ENCODE measurements at regions not wholly inside any gene's neighbourhood (a gene's known extent, or its start where the extent isn't known, plus 50 kb on each side); places are given as distances from the start of the nearest gene placed in this dataset.

GRCh38 chr9:79007701-79008483, 563.9 kb upstream of the TLE4 start:
- ATAC-seq (no peak), DNase-seq (no peak)
- no peaks in the 10 kb centered on the region for H3K9me3 Mint-ChIP-seq
- H3K27ac Mint-ChIP-seq, result peak overlapping the region in 1 of 2 donors; percentile 89
- no peaks in the 10 kb centered on the region for H3K27me3 Mint-ChIP-seq
- no peaks in the 10 kb centered on the region for H3K4me1 Mint-ChIP-seq
- no peak overlapping the region for H3K4me3 Mint-ChIP-seq

- no peaks in the 10 kb centered on the region for H3K27me3 Mint-ChIP-seq
- no peaks in the 10 kb centered on the region for H3K4me1 Mint-ChIP-seq
- ATAC-seq (no peak), DNase-seq (no peak)
- H3K27ac Mint-ChIP-seq, result no peak overlapping the region
- H3K4me3 Mint-ChIP-seq, result no peak overlapping the region
- H3K9me3 Mint-ChIP-seq, result no peaks in the 10 kb centered on the region
Observed at GRCh38 chr9:79008916-79009315, 562.8 kb upstream of the TLE4 start.

GRCh38 chr9:79011461-79011860, 560.3 kb upstream of the TLE4 start:
- no peaks in the 10 kb centered on the region for H3K27me3 Mint-ChIP-seq
- peaks cover 0 to 3% of the 10 kb centered on the region in 2 donors for H3K9me3 Mint-ChIP-seq
- no peak overlapping the region for H3K27ac Mint-ChIP-seq
- DNase-seq (no peak), ATAC-seq (no peak)
- H3K4me1 Mint-ChIP-seq, result no peaks in the 10 kb centered on the region
- no peak overlapping the region for H3K4me3 Mint-ChIP-seq

GRCh38 chr9:79012561-79012960, 559.2 kb upstream of the TLE4 start:
- Mint-ChIP-seq H3K27me3 (no peaks in the 10 kb centered on the region), H3K4me1 (no peaks in the 10 kb centered on the region), H3K9me3 (peaks cover 0 to 3% of the 10 kb centered on the region in 2 donors), H3K4me3 (no peak overlapping the region), H3K27ac (peak overlapping the region in 1 of 2 donors; percentile 75)
- no peak for ATAC-seq
- no peak for DNase-seq

DNA sequence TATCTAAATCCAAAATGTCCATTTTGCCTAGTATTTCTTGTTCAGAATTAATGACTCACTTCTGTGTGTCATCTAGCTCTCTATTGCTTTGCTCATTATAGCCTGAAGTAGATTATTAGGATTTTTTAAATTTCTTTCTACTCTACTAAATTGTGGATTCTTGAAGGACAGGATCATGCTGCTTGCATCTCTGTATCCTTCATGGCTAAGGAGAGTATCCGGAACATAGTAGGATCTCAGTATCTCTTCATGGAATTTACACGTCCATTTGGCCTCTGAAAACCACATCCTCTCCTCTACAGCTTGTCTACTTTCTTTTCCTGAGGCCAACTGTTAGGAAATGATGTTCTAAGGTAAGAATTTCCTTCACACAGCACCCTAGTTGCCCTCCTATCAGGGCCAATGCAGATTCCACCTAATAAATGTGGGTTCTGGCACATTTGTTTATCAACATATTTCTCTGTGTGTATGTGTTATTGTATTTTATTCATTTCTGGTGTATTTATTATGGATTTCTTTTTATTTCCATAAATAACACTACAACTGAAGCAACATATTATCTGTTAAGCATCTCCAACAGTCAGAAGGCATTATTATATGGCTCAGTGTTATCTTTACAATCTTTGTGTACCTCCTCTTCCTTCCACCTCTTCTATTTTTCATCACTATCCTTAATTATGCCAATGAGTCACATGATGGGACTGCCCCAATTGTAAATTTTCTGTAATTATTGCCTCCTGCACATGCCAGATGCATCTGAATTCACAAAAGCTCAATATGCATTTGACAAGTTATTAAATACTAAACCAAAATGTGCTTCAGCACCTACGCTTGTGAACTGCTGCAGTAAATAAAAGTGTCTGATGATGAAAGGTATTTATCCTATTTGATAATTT, 557.8 kb upstream of the TLE4 start:
- H3K27ac Mint-ChIP-seq, result peak overlapping the region in 1 of 2 donors; percentile 87
- ATAC-seq (no peak), DNase-seq (no peak)
- H3K4me1 Mint-ChIP-seq, result no peaks in the 10 kb centered on the region
- peaks cover 0 to 3% of the 10 kb centered on the region in 2 donors for H3K9me3 Mint-ChIP-seq
- H3K27me3 Mint-ChIP-seq, result no peaks in the 10 kb centered on the region
- H3K4me3 Mint-ChIP-seq, result no peak overlapping the region

GRCh38 chr9:79014929-79015699, 556.7 kb upstream of the TLE4 start:
- no peak overlapping the region for H3K27ac Mint-ChIP-seq
- H3K9me3 Mint-ChIP-seq, result peaks cover 0 to 3% of the 10 kb centered on the region in 2 donors
- H3K27me3 Mint-ChIP-seq, result no peaks in the 10 kb centered on the region
- no peaks in the 10 kb centered on the region for H3K4me1 Mint-ChIP-seq
- no peak for ATAC-seq
- H3K4me3 Mint-ChIP-seq, result no peak overlapping the region
- DNase-seq, result no peak

DNA sequence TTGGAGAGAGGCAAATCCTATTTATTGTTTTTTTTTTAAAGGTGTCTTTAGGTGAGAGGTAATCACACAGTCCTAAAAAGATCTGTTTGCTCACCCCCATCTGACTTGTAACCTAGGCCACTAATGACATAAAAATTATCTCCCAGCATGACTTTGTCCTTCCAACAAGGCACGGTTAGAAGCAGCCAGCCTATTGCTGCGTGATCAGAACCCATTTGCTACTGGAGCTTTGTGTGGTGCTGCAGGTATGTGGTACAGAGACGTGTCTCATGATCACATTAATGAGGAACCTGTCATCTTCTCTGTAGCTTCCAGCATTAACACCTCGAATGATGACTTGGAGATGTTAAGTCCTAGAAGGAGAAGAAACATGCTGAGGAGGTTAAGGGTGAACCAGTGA, 555.8 kb upstream of the TLE4 start:
- no peak overlapping the region for H3K27ac Mint-ChIP-seq
- peaks cover 0 to 3% of the 10 kb centered on the region in 2 donors for H3K9me3 Mint-ChIP-seq
- no peaks in the 10 kb centered on the region for H3K4me1 Mint-ChIP-seq
- H3K27me3 Mint-ChIP-seq, result no peaks in the 10 kb centered on the region
- DNase-seq (no peak), ATAC-seq (no peak)
- H3K4me3 Mint-ChIP-seq, result no peak overlapping the region

GRCh38 chr9:79020276-79020675, 551.5 kb upstream of the TLE4 start:
- ATAC-seq (no peak), DNase-seq (no peak)
- H3K9me3 Mint-ChIP-seq, result no peaks in the 10 kb centered on the region
- H3K27me3 Mint-ChIP-seq, result no peaks in the 10 kb centered on the region
- no peak overlapping the region for H3K27ac Mint-ChIP-seq
- H3K4me1 Mint-ChIP-seq, result no peaks in the 10 kb centered on the region
- H3K4me3 Mint-ChIP-seq, result no peak overlapping the region

GRCh38 chr9:79021084-79021483, 550.7 kb upstream of the TLE4 start:
- Mint-ChIP-seq H3K4me1 (no peaks in the 10 kb centered on the region), H3K27me3 (peaks cover 2% of the 10 kb centered on the region), H3K27ac (no peak overlapping the region), H3K4me3 (no peak overlapping the region), H3K9me3 (no peaks in the 10 kb centered on the region)
- ATAC-seq (no peak), DNase-seq (no peak)

GRCh38 chr9:79023134-79023580, 548.6 kb upstream of the TLE4 start:
- Mint-ChIP-seq H3K4me3 (no peak overlapping the region), H3K27me3 (peaks cover 7% of the 10 kb centered on the region), H3K4me1 (no peaks in the 10 kb centered on the region), H3K27ac (no peak overlapping the region), H3K9me3 (no peaks in the 10 kb centered on the region)
- no peak for ATAC-seq
- DNase-seq, result no peak

DNA sequence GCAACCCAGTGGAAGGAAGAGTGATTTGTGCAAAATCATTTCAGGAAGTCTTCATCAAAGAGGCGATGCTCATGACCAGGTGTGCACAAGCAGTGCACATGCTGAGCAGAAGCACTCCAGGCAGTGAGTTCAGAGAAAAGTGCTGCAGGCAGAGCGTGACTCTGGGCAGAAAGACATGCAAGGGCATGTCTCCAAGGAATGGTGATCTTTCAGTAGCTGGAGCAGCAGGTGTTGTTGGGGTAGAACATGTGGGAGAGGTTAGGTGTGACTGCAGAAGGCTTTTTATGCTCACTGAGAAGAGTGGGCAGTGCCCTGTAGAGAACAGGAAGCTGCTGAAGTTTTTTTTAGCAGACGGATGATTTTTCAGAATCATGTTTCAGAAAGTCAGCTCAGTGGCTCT, 545.4 kb upstream of the TLE4 start:
- DNase-seq, result no peak
- Mint-ChIP-seq H3K4me3 (no peak overlapping the region), H3K27me3 (peaks cover 7% of the 10 kb centered on the region), H3K4me1 (no peaks in the 10 kb centered on the region), H3K27ac (peak overlapping the region in 1 of 2 donors; percentile 0), H3K9me3 (no peaks in the 10 kb centered on the region)
- ATAC-seq, result no peak

- Mint-ChIP-seq H3K27ac (no peak overlapping the region), H3K4me3 (no peak overlapping the region), H3K27me3 (peaks cover 7% of the 10 kb centered on the region), H3K9me3 (no peaks in the 10 kb centered on the region), H3K4me1 (no peaks in the 10 kb centered on the region)
- ATAC-seq, result no peak
- no peak for DNase-seq
Observed at GRCh38 chr9:79028101-79028500, 543.7 kb upstream of the TLE4 start.

DNA sequence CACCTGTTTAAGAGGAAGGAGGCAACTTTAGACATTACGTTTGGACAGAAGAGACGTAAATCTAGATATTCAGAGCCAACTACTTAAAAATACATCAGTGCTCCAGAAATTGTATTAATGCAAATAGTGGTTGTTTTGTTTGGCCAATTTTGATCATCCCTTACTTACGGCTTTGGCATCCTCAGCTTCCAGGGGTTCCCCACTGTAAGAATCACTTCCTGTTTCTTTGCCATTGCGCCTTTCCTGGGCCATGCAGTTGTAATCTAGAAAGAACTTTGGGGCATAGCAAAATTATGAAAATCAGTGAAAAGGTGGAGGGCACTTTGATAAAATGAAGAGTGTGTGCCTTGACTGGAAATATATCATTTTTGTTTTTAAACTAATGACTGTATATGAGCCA, 537.2 kb upstream of the TLE4 start:
- ATAC-seq (no peak), DNase-seq (no peak)
- H3K9me3 Mint-ChIP-seq, result no peaks in the 10 kb centered on the region
- no peak overlapping the region for H3K27ac Mint-ChIP-seq
- H3K4me3 Mint-ChIP-seq, result no peak overlapping the region
- H3K27me3 Mint-ChIP-seq, result no peaks in the 10 kb centered on the region
- H3K4me1 Mint-ChIP-seq, result no peaks in the 10 kb centered on the region

DNA sequence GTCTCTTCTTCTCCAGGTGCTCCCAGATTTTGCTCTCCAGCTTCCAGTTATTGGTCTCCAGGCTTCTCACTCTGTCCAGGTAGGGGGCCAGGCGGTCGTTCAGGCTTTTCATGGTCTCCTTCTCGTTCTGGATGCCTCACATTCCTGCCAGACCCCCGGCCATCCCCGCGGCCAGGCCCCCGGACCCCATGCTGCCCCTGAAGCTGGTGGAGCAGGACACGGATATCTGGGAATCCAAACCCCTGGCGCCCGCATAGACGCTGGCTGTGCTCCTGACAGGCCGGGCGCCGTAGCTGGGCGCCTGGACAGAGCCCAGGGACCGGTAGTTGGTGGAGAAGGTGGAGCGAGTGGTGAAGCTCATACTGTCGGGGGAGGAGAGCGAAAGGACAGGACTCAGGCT, 534.4 kb upstream of the TLE4 start:
- no peaks in the 10 kb centered on the region for H3K9me3 Mint-ChIP-seq
- DNase-seq (no peak), ATAC-seq (no peak)
- no peak overlapping the region for H3K4me3 Mint-ChIP-seq
- no peaks in the 10 kb centered on the region for H3K27me3 Mint-ChIP-seq
- no peaks in the 10 kb centered on the region for H3K4me1 Mint-ChIP-seq
- H3K27ac Mint-ChIP-seq, result no peak overlapping the region

GRCh38 chr9:79040671-79041070, 531.1 kb upstream of the TLE4 start:
- Mint-ChIP-seq H3K27me3 (no peaks in the 10 kb centered on the region), H3K4me3 (no peak overlapping the region), H3K9me3 (peaks cover 0 to 11% of the 10 kb centered on the region in 2 donors), H3K27ac (no peak overlapping the region), H3K4me1 (no peaks in the 10 kb centered on the region)
- ATAC-seq (no peak), DNase-seq (no peak)

All from stimulated activated naive CD8-positive, alpha-beta T cell treated with anti-CD3 and anti-CD28 coated beads, Interleukin-15, amount 100 ng/mL, for 72 hours (primary cell).